IPS-18c (cell line): ENCODE measurements at regions not wholly inside any gene's neighbourhood (a gene's known extent, or its start where the extent isn't known, plus 50 kb on each side); places are given as distances from the start of the nearest gene placed in this dataset.

ENCODE experiments used
- H3K4me3 ChIP-seq: 2 replicates; pipeline ENCODE4 v1.7.0; 2013; ENCODE audit warnings: low read depth, mild to moderate bottlenecking, low read length, moderate library complexity; ENCODE audit not compliant: insufficient read depth
- H3K9me3 ChIP-seq: one replicate; pipeline ENCODE4 v1.6.1; 2013; ENCODE audit warnings: mild to moderate bottlenecking, low read length, moderate library complexity; ENCODE audit not compliant: control insufficient read depth, insufficient read depth

DNA sequence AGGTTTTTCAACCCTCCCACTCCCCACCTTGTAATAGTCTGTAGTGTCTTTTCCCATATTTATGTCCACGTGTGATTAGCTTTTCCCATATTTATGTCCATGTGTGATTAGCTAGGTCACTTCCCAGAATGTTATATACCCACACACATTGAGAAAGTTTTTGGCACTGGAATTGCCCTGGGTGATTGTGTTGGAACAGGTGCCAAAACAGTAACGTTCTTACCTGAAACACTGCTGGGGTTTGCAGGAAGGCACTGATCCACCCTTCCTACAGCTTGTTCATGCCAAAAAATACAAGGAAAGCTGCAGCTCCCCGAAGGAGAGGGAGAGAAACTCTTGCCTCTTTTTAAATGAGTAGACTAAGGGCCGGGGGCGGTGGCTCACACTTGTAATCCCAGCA lies 68.0 kb upstream of the CXADR start:
- Histone ChIP-seq H3K4me3 (no peak overlapping the region), H3K9me3 (no peaks in the 10 kb centered on the region)

DNA sequence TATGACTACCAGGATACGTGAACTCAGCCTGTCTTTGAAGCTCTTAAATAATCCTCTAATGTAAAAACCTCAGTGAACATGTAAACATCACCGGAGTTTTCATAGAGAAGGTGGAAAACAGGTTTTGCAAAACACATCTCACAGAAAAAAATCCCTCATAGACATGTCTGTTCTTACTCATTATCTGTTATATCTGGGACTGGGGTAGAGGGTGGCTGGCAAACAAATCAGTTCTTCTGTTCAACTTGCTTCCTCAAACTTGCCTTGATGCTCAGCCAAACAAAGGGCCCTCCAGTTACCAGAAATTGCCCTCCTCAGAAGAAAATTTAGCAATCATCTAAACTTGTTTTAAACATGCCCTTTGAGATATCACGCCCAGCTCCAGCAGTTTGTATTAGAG lies 66.1 kb upstream of the CXADR start:
- H3K4me3 ChIP-seq = no peak overlapping the region
- no peaks in the 10 kb centered on the region for H3K9me3 ChIP-seq

DNA sequence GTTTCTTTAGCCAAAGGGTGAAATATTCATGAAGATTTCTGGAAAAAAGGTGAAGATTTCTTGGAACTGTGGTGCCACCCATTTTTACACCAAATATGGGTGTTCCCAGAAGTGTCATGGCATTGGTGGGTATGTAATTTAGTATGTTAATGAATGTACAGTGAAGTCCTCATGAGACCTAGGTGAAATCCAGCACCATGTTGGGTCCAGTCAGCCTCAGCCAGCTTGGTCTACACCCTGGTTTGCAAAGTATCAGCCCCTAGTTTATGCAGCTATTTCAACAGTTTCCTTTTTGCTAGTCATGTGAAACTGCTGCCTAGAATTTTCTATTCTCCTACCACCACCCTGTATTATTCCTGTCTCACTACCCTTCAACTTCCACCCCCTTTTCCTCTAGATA lies 63.1 kb upstream of the CXADR start:
- H3K9me3 ChIP-seq = no peaks in the 10 kb centered on the region
- no peak overlapping the region for H3K4me3 ChIP-seq

GRCh38 chr21:17451364-17451891 lies 61.4 kb upstream of the CXADR start:
- Histone ChIP-seq H3K4me3 (no peak overlapping the region), H3K9me3 (no peaks in the 10 kb centered on the region)

DNA sequence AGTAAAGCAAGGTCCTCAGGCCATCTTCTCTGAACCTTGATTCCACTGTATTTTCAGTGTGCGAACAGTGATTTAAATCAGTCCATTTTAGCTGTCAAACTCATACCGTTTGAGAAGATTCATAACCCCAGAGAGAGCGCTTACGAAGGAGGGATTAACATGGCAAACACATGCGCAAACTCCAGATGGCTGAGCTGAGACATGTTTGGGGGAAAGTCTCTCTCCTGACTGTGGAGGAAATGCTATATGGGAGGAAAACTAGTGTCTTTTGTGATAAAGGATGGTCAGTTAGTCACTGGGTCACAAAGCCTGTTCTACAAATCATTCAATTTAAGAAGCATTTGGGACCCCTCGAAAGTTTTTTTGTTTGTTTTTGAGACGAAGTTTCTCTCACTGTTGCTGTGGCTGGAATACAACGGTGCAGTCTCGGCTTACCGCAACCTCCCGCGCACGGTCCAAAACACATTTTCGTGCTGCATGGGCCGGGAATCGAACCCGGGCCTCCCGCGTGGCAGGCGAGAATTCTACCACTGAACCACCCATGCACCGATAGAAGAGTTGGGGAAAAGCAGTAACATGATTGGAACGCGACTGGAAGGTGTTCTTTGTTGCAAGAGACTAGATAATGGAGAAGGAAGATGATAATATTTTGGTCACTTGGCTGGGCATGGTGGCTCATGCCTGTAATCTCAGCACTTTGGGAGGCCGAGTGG lies 58.4 kb upstream of the CXADR start:
- Histone ChIP-seq H3K9me3 (no peaks in the 10 kb centered on the region), H3K4me3 (peak overlapping the region; percentile 34; the same call in 1 of the 2 replicates)

GRCh38 chr21:17455028-17455353 lies 57.9 kb upstream of the CXADR start:
- no peaks in the 10 kb centered on the region for H3K9me3 ChIP-seq
- peak overlapping the region; percentile 34; the same call in 1 of the 2 replicates for H3K4me3 ChIP-seq

GRCh38 chr21:17455451-17455850 lies 57.4 kb upstream of the CXADR start:
- Histone ChIP-seq H3K9me3 (no peaks in the 10 kb centered on the region), H3K4me3 (peak overlapping the region; percentile 34; the same call in 1 of the 2 replicates)

DNA sequence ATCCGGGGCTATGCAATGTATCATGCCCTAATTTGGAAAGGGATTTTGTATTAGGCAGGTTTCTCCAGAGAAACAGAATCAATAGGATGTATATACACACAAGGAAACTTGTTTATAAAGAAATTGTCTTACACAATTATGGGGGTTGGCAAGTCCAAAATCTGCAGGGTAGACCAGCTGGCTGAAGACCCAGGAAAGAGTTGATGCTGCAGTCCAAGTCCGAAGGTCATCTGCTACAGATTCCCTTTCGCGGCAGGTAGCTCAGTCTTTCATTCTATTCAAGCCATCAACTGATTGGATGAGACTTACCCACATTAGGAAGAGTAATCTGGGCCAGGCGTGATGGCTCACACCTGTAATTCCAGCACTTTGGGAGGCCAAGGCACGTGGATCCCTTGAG lies 54.6 kb upstream of the CXADR start:
- Histone ChIP-seq H3K4me3 (no peak overlapping the region), H3K9me3 (no peaks in the 10 kb centered on the region)

DNA sequence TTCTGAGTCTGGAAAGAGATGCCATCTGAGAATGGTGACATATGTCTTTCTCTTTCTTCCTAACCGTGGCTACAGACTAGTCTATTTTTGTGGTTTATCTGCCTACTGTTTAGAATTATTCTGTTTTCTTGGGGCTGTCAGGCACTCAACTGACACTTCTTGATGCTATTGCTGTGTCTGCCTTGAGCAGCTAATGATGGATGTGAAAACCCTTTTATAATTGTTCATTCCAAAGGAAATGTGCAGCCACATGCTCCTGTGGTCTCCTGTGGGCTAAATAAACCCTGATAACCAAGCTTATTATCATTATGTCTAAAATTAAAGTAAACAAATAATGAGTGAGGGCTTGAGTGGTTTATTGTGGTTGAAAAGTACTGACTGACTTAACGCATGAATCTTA lies 52.7 kb upstream of the CXADR start:
- Histone ChIP-seq H3K9me3 (no peaks in the 10 kb centered on the region), H3K4me3 (no peak overlapping the region)

DNA sequence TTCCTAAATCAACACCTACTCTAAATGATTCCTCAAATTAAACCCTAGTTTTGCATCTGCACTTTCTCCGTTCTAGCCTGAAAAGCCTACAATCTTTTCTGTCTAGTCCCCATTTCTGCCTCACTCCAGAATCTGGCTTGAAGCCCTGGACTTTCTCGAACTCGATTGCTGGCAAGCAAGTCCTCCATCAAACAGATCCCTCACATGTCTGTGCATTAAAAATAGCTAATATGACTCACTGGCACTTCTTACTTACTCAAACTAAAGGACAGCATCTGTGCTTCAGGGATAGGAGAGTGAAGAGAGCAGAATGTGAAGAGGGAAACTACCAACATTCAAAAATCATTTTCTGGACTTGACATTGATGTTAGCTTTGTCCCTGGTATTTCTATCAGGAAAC lies 51.8 kb upstream of the CXADR start:
- no peaks in the 10 kb centered on the region for H3K9me3 ChIP-seq
- H3K4me3 ChIP-seq = no peak overlapping the region

DNA sequence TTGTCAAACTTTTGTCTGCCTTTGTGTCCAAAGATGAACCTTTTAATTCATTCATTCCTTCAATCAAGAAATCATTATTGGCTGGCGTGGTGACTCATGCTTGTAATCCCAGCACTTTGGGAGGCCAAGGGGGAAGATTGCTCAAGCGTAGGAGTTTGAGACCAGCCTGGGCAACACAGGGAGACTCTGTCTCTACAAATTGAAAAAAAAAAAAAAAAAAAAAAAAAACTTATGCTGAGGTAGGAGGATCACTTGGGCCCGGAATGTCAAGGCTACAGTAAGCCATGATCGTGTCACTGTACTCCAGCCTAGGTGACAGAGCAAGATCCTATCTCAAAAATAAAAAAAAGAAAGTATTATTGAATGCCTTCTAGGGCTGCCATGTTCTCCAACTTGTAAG lies 51.3 kb upstream of the CXADR start:
- no peak overlapping the region for H3K4me3 ChIP-seq
- H3K9me3 ChIP-seq = no peaks in the 10 kb centered on the region

- no peaks in the 10 kb centered on the region for H3K9me3 ChIP-seq
- H3K4me3 ChIP-seq = no peak overlapping the region
Measured at GRCh38 chr21:17462276-17462981, 50.4 kb upstream of the CXADR start.
